HG03108 (cell line): ENCODE measurements at regions not wholly inside any gene's neighbourhood (a gene's known extent, or its start where the extent isn't known, plus 50 kb on each side); places are given as distances from the start of the nearest gene placed in this dataset.

Source experiments
- ATAC-seq: cut with Tn5 transposase; IDR thresholded peaks from one replicate; pipeline ENCODE4 v1.9.1; 2021; ENCODE audit warnings: moderate library complexity; ENCODE audit not compliant: unreplicated experiment

DNA sequence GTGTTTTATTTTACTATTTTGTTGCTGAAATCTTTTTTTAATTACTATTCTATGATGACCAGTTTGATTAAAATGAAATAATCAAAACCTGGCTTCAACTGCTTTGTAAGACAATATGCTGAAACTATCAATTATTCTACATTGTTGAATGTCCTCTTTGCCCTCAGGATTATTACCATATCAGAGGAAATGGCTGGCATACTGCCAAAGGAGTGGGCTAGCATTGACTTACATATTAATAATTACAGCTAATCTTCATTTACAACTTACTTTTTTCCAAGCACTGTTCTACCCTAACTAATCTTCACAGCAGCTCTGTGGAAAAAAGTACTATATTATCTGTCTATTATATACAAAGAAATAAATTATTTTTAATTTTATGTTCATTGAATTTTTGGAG is 560.5 kb downstream of the BCKDHB start:
- no peak for ATAC-seq

- no peak for ATAC-seq
Observed at GRCh38 chr6:80658926-80659325, 552.5 kb downstream of the BCKDHB start.

DNA sequence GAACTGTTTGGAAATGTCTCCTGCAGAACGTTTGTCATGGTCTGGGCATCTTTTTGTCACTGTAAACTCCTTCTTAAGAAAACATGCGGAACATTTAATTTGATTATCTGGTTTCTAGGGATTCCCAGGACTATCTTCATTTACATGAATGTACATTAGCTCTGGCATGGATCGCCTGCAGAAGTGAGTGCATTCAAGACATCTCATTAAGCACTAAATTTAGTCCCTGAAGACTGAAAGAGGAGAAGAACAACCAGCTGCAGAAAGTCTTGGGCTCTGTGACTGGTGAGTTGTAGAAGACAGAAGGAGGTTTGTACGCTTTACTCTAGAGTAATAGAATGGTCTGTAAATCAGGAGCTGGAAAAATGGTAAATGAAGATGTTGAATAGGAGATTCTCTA is 540.7 kb downstream of the BCKDHB start:
- no peak for ATAC-seq

GRCh38 chr6:80643881-80644280 is 537.4 kb downstream of the BCKDHB start:
- no peak for ATAC-seq

DNA sequence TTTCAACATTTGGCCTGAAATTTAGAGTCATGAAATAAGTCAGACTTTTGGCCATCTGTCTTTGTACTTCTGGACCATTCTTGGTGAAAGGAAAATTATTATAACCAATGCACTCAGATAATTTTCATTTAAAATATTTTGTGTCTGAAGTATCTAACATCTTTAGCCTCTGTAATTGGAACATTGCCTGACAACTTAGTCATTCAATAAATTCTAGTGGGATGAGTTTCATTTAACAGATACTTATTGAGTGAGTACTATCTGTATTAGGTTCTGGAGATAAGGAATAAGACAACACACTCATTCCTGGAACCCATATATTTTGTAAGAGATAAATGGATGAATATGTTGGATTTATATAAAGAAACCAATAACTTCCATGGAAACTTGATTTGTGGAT is 536.0 kb downstream of the BCKDHB start:
- no peak for ATAC-seq

DNA sequence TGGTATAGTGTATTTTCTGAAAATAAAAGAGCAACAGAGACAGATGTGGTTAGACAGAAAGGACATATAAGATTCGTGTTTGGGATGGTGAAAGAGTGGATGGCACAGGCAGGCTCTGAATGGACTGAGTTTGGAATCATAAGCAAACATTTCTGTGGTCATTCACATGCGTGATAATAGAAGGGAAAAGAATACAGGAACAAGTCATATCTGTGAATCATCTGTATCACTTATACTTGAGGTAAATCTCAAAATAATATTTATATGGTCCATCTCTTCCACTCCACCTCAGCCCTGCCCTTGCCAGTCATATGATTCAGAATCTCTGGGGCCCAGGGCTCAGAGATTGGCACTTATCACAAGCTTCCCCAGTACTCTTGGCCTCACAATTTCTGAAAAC is 535.1 kb downstream of the BCKDHB start:
- no peak for ATAC-seq

GRCh38 chr6:80640176-80640575 is 533.7 kb downstream of the BCKDHB start:
- no peak for ATAC-seq

DNA sequence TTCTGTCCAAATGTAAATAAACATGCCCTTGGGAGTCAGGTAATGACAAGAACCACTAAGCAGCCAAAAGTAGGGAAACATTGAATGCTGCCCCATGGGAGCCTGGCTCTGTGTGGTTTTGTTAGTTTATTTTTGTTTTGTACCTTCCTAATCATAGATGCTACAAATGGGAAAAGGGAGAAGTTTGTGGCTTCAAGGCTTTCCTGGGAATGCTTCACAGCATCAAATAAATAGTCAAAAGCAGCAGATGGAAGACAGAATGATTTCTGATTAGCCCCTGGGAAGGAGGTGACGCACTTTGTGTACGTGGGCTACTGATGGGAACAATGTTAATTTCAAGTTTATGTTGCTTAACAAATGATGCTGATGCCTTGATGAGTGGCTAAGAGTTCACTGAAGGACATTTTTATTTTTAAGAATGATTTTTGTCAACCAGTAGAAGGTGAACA is 532.7 kb downstream of the BCKDHB start:
- no peak for ATAC-seq

- peak; percentile 66 for ATAC-seq
Observed at GRCh38 chr6:80638213-80639055, 532.0 kb downstream of the BCKDHB start.

DNA sequence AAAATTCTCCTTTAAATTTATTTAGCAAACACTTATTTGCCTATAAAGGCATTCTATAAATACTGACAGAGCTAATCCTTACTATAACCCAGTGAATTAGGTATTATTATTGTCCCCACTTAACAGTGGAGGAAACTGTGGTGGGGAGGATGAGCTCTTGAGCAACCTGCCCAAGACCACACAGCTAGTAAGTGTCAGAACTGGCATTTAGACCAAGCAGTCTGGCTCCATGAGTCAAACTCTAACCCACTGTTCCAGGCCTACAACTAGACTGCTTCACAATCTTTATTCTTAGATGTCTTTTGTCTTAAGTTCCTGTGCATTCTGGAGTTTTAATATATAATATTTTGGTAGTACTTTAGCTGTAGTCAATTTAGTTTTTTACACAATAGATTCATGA is 530.8 kb downstream of the BCKDHB start:
- ATAC-seq: no peak

DNA sequence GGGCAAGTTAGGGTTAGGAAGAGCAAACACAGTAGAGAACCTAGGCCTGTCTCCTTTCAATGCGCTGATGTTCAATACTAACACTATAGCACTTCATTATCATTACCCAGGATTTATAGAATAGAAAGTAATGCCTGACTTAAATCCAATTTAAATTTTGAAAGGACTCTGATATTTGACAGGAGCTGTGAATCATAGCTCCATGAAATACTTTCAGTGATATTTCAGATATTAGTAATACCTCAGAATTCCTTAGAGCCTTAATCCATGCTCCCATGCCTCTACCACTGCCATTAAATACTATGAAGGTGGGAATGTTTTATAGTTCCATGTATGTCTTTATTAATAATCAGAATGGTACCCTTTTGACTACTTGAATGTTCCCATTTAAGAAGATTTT is 530.2 kb downstream of the BCKDHB start:
- ATAC-seq: no peak

DNA sequence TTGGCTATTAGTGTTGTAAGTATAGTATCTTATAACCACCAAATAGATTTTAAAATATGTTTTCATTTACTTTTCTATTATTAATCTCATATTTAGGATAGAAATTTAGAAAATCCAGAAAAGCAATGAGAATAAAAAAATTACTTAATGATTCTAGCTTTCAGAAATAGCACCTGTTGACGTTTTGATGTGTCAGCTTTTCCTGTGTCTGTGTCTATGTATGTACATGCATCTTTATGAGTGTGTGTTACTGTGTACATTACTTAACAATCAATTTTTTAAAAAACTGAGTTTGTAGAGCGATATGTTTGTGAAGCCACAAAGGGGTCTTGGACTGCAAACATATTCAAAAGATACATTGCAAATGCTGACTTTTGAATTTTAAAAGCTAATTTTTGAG is 526.9 kb downstream of the BCKDHB start:
- ATAC-seq: no peak

- no peak for ATAC-seq
Observed at GRCh38 chr6:80625405-80625804, 518.9 kb downstream of the BCKDHB start.

GRCh38 chr6:80623066-80623815 is 516.8 kb downstream of the BCKDHB start:
- ATAC-seq: no peak

DNA sequence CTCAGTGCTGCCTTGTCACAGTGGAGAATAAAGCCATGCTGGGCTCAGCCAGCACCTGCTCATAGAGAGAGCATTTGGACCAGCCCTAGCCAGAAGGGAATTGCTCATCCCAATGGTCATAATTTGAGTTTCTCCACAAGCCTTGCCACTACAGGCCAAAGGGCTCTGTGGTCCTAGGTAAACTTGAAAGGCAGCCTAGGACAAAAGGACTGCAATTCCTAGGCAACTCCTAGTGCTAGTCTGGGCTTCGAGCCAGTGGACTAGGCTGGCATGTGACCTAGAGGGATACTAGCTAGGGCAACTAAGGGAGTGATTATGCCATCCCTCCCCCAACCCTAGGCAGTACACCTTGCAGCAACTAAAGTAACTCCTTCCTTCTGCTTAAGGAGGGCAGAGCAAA is 516.2 kb downstream of the BCKDHB start:
- ATAC-seq: no peak

GRCh38 chr6:80618953-80619352 is 512.5 kb downstream of the BCKDHB start:
- ATAC-seq: no peak

DNA sequence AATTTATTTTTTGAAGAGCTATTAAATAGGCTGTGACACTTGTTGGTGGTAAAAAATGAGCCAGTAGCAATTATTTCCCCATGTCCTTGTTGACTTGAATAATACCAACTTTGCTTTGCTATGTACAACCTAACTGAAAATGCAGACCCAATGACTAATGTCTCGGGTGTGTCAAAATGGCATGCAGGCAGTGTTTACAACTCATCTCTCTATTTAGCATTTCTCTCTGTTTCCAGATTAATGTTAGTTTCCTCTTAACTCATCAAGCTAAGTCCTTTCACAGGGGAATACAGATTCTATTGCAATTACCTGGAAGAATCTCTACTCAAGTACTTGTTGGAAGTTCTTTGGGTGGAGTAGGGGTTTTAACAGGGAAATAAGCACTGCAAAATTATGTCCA is 504.4 kb downstream of the BCKDHB start:
- no peak for ATAC-seq

DNA sequence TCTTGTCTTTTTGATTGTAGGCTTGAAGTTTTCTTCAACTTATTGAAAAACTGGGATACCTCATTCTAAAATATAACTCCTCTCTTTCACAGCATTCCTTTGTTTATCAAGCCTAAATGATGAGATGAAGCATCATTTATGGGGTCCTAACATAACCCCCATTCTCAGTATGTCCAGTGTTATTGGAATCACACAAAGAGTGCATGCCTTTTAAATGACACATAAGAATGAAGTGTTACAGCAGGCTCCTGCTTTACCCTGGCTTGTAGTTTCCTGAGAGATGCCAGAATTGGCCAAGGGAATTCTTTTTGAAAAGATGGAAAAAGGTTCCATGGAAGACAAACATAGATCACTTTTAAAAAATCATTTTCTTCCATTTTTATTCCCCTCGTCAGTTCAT is 502.4 kb downstream of the BCKDHB start:
- ATAC-seq: no peak

DNA sequence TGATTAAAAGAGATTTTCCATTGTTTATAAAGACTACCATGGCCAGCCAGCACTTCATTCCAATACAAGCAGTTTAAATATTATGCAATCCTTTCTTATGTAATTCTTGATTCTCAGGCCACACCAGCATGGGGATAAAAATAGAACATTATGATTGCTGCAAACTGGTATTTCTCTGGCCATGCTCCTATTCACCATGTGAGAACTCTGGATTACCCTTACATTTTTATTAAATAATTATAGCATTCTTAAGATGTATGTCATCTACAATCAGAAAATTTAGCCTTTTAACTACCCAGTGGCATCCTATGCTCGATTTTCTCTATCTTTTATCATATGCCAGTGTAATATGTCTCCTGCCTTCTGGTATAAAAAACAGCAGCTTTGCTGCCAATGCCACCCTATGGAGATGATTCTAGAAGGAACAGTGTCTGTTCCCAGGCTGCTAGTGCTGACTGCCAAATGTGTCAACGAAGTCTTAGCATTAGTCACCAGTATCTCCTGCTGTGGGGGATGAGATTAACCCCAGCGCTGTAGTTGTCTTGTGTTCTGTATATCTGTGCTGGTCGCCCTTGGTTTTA is 501.4 kb downstream of the BCKDHB start:
- no peak for ATAC-seq

- peak; percentile 50 for ATAC-seq
Observed at GRCh38 chr6:80605165-80605989, 498.9 kb downstream of the BCKDHB start.

GRCh38 chr6:80603679-80604078 is 497.2 kb downstream of the BCKDHB start:
- ATAC-seq: no peak
